CD4-positive, alpha-beta memory T cell (primary cell): ENCODE measurements at regions not wholly inside any gene's neighbourhood (a gene's known extent, or its start where the extent isn't known, plus 50 kb on each side); places are given as distances from the start of the nearest gene placed in this dataset.
A peak's percentile ranks its signal among the peaks of the same experiment; 100 is the strongest.

ENCODE experiments used
- CTCF ChIA-PET: fragments of 350-600 bp; sonication (Branson Sonifier 250); formaldehyde crosslinking; loops from one replicate; lab custom pipeline; 2021; ENCODE audit warnings: inconsistent platforms; ENCODE audit not compliant: partially characterized antibody; lab: Charles Lee
- POLR2A ChIA-PET: fragments of 350-600 bp; sonication (Branson Sonifier 250); formaldehyde crosslinking; loops from one replicate; lab custom pipeline; 2021; ENCODE audit not compliant: partially characterized antibody; lab: Charles Lee
- DNase-seq, 5 donors: peaks; one replicate each; pipeline versions ENCODE4 v3.0.0 to v3.0.0-alpha.2; 2020 to 2022; ENCODE audit warnings: mixed read lengths in 1 of 5
- H3K27ac ChIP-seq: one replicate; pipeline ENCODE4 v1.7.0; 2013; ENCODE audit warnings: low read depth, low read length
- H3K27me3 ChIP-seq: 2 replicates; pipeline ENCODE4 v1.7.0; 2013; ENCODE audit warnings: mild to moderate bottlenecking, low read length, moderate library complexity; ENCODE audit not compliant: insufficient read depth
- H3K36me3 ChIP-seq: 2 replicates; pipeline ENCODE4 v1.7.0; 2013; ENCODE audit warnings: mild to moderate bottlenecking, low read length, moderate library complexity; ENCODE audit not compliant: insufficient read depth
- H3K4me1 ChIP-seq: 2 replicates; pipeline ENCODE4 v1.7.0; 2013; ENCODE audit warnings: mild to moderate bottlenecking, low read length, moderate library complexity; ENCODE audit not compliant: insufficient read depth
- H3K4me3 ChIP-seq, 2 donors: one replicate each; pipeline ENCODE4 v1.7.0; 2013; ENCODE audit warnings: low read length in 2 of 2, mild to moderate bottlenecking in 1 of 2
- H3K9me3 ChIP-seq, 2 donors: one replicate each; pipeline ENCODE4 v1.7.0; 2013; ENCODE audit warnings: low read length in 2 of 2, control low read depth in 1 of 2; ENCODE audit not compliant: control insufficient read depth in 1 of 2
- H3K27ac Mint-ChIP-seq, 7 donors: one replicate each; pipeline ENCODE4 v1.8.0; 2020 to 2021; ENCODE audit warnings: mixed read lengths in 7 of 7, mild to moderate bottlenecking in 6 of 7, inconsistent platforms in 3 of 7, moderate library complexity in 3 of 7
- H3K27me3 Mint-ChIP-seq, 2 donors: one replicate each; pipeline ENCODE4 v1.8.0; 2020 to 2021; ENCODE audit warnings: mixed read lengths in 2 of 2
- H3K36me3 Mint-ChIP-seq, 2 donors: one replicate each; pipeline ENCODE4 v1.8.0; 2020 to 2021; ENCODE audit warnings: mixed read lengths in 2 of 2, inconsistent platforms in 1 of 2, mild to moderate bottlenecking in 1 of 2
- H3K4me1 Mint-ChIP-seq, 4 donors: one replicate each; pipeline ENCODE4 v1.8.0; 2020 to 2021; ENCODE audit warnings: mixed read lengths in 4 of 4, mild to moderate bottlenecking in 1 of 4
- H3K4me3 Mint-ChIP-seq, 8 donors: one replicate each; pipeline ENCODE4 v1.8.0; 2020 to 2021; ENCODE audit warnings: mixed read lengths in 8 of 8, mild to moderate bottlenecking in 7 of 8, moderate library complexity in 6 of 8, inconsistent platforms in 3 of 8
- H3K9me3 Mint-ChIP-seq, 8 donors: one replicate each; pipeline ENCODE4 v1.8.0; 2020 to 2021; ENCODE audit warnings: mixed read lengths in 8 of 8, mild to moderate bottlenecking in 5 of 8, inconsistent platforms in 3 of 8, moderate library complexity in 1 of 8
- intact Hi-C: fragments of 100-400 bp; cut with micrococcal nuclease; formaldehyde crosslinking; loops from one replicate; pipeline ENCODE4 v1.15.1; 2023

DNA sequence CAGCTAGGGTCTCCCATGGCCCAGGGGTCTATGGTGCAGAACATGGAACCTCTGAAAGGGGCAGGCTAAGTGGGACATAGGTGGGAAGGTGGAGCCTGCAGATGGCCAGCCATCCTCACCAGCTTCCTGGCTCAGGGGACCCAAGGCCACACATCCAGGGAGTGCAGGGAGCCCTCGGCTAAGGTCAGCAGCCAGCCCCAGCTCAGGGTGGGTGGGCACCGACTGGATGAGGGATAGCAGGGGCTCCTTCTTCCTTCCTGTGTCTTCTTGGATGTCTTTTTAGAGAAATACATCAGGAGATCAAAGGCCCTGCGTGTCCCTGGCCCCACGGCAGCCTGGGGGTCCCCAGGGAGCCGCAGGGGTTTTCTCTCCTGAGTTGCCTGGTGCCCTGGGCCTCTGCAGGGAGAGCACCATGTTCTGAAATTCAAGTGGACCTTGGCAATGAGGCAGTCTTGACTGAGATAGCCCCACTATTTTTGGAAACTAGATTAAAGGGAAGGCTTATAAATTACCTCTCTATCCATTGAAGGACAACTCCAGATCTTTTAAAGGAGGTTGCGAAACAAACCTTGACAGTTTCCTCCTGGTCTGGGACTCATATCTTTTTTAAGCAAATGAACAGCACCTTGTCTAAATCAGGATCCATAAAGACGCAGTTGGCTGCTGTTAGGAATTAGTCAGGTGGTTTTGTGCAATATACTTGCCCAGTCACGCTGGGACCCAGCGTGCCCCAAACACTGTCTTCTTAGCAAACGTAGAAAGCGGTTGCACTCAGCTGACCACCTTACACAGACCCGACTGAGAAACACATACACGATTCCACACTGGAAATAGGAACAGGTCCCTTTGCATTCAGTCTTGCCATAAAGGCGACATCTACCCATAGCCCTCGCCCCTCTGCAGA is 242.3 kb downstream of the TOMM20 start:
- intact Hi-C loops = no loop called here
- no peak overlapping the region for H3K4me3 ChIP-seq
- H3K36me3 Mint-ChIP-seq = no peaks in the 10 kb centered on the region
- peaks cover 0 to 3% (median 0%) of the 10 kb centered on the region in 8 donors for H3K9me3 Mint-ChIP-seq
- H3K27me3 ChIP-seq = no peaks in the 10 kb centered on the region
- no peaks in the 10 kb centered on the region for H3K36me3 ChIP-seq
- H3K9me3 ChIP-seq = no peaks in the 10 kb centered on the region
- H3K4me1 Mint-ChIP-seq = peaks cover 7 to 16% (median 11%) of the 10 kb centered on the region in 4 donors
- no peak overlapping the region for H3K27ac ChIP-seq
- POLR2A ChIA-PET = no interaction called here
- no peak overlapping the region for H3K4me3 Mint-ChIP-seq
- CTCF ChIA-PET = no interaction called here
- H3K27me3 Mint-ChIP-seq = no peaks in the 10 kb centered on the region
- no peak overlapping the region for H3K27ac Mint-ChIP-seq
- no peaks in the 10 kb centered on the region for H3K4me1 ChIP-seq
- no peak for DNase-seq

- intact Hi-C loops = no loop called here
- ChIA-PET CTCF (no interaction called here), POLR2A (no interaction called here)
- Mint-ChIP-seq H3K27me3 (no peaks in the 10 kb centered on the region), H3K4me3 (no peak overlapping the region), H3K9me3 (peaks cover 0 to 3% (median 0%) of the 10 kb centered on the region in 8 donors), H3K27ac (peak overlapping the region in 1 of 7 donors; percentile 60), H3K36me3 (no peaks in the 10 kb centered on the region), H3K4me1 (peaks cover 7 to 16% (median 11%) of the 10 kb centered on the region in 4 donors)
- Histone ChIP-seq H3K27me3 (no peaks in the 10 kb centered on the region), H3K27ac (no peak overlapping the region), H3K4me1 (no peaks in the 10 kb centered on the region), H3K4me3 (no peak overlapping the region), H3K36me3 (no peaks in the 10 kb centered on the region), H3K9me3 (no peaks in the 10 kb centered on the region)
- DNase-seq = no peak
Measured at GRCh38 chr1:234885601-234886000, 243.0 kb downstream of the TOMM20 start.

DNA sequence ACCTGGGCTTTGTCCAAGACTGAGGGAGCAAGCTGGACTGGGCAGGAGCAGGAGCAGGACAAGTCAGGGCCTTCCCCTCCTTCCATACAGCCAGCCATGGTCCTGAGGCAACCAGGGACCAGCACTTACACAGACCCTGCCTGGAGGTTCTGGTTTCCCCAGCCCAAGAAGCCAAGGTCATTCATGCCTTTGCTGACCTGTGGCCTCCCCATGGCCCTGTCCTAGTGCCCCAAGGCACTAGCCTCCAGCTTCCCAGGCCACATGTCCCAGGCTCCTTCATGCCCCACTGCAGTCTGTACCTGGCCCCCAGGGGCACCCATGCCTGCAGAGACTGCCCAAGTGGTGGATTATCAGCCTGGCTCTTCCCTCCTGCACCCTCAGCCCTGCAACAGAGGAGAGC is 243.9 kb downstream of the TOMM20 start:
- H3K4me1 Mint-ChIP-seq = peaks cover 6 to 14% (median 11%) of the 10 kb centered on the region in 4 donors
- POLR2A ChIA-PET = no interaction called here
- intact Hi-C loops = no loop called here

DNA sequence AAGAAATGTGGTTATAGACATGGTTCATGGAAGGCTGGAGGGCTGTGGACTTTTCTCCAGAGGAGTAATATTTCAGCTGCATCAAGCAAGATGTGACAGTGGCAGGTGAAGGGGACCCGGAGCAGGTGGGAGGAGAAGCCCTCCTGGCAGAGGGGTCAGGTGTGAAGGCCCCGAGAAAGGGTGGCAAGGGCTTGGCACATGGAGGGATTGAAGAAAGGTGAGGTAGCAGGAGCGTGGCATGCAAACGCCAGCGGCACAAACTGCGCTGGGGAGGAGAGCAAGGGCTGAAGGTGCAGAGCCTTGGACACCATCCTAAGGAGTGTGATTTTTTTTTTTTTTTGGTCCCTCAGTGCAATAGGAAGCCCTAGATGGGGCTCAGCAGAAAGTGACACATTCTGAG is 244.6 kb downstream of the TOMM20 start:
- Mint-ChIP-seq H3K36me3 (no peaks in the 10 kb centered on the region), H3K9me3 (peaks cover 0 to 3% (median 0%) of the 10 kb centered on the region in 8 donors), H3K4me1 (peaks cover 6 to 16% (median 11%) of the 10 kb centered on the region in 4 donors), H3K27ac (peak overlapping the region in 2 of 7 donors; percentile 5 to 60), H3K27me3 (no peaks in the 10 kb centered on the region), H3K4me3 (no peak overlapping the region)
- no peak for DNase-seq
- Histone ChIP-seq H3K9me3 (no peaks in the 10 kb centered on the region), H3K27me3 (no peaks in the 10 kb centered on the region), H3K4me3 (no peak overlapping the region), H3K36me3 (no peaks in the 10 kb centered on the region), H3K27ac (no peak overlapping the region), H3K4me1 (no peaks in the 10 kb centered on the region)
- CTCF ChIA-PET = no interaction called here
- POLR2A ChIA-PET = no interaction called here
- intact Hi-C loops = no loop called here

More for the DNA sequence above, 243.9 kb downstream of the TOMM20 start:
- H3K27me3 Mint-ChIP-seq = no peaks in the 10 kb centered on the region
- no peak overlapping the region for H3K4me3 Mint-ChIP-seq
- no peaks in the 10 kb centered on the region for H3K36me3 ChIP-seq
- H3K27ac ChIP-seq = no peak overlapping the region
- no peak overlapping the region for H3K4me3 ChIP-seq
- no peaks in the 10 kb centered on the region for H3K27me3 ChIP-seq
- H3K9me3 Mint-ChIP-seq = peaks cover 0 to 3% (median 0%) of the 10 kb centered on the region in 8 donors
- peak overlapping the region in 1 of 7 donors; percentile 60 for H3K27ac Mint-ChIP-seq
- no peaks in the 10 kb centered on the region for H3K36me3 Mint-ChIP-seq
- no peak for DNase-seq
- no peaks in the 10 kb centered on the region for H3K4me1 ChIP-seq
- CTCF ChIA-PET = no interaction called here
- no peaks in the 10 kb centered on the region for H3K9me3 ChIP-seq

DNA sequence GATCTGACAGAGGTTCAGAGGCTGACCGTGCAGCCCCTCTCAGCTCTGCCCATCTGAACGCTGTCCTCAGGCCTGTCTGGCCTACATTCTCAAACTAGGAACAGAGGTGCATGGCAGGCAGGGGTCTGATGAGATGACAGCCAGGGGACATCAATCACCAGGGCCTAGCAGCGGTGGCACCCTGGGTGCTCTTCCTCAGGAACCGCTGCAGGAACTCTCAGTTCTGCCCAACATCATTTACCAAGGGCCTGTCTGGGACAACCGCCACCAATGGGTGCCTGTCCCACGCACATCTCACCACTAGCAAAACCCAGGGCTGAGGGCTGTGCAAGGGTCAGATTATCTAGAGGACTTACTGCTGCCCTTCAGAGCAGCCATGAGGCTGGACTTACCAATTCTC is 245.7 kb downstream of the TOMM20 start:
- Histone ChIP-seq H3K4me3 (no peak overlapping the region), H3K9me3 (no peaks in the 10 kb centered on the region), H3K27me3 (no peaks in the 10 kb centered on the region), H3K27ac (no peak overlapping the region), H3K4me1 (no peaks in the 10 kb centered on the region), H3K36me3 (no peaks in the 10 kb centered on the region)
- H3K4me1 Mint-ChIP-seq = peaks cover 6 to 13% (median 11%) of the 10 kb centered on the region in 4 donors
- H3K4me3 Mint-ChIP-seq = no peak overlapping the region
- peak overlapping the region in 1 of 7 donors; percentile 31 for H3K27ac Mint-ChIP-seq
- CTCF ChIA-PET = no interaction called here
- POLR2A ChIA-PET = no interaction called here
- intact Hi-C loops = no loop called here
- no peaks in the 10 kb centered on the region for H3K27me3 Mint-ChIP-seq
- DNase-seq = no peak
- H3K36me3 Mint-ChIP-seq = no peaks in the 10 kb centered on the region
- peaks cover 0 to 3% (median 0%) of the 10 kb centered on the region in 8 donors for H3K9me3 Mint-ChIP-seq

DNA sequence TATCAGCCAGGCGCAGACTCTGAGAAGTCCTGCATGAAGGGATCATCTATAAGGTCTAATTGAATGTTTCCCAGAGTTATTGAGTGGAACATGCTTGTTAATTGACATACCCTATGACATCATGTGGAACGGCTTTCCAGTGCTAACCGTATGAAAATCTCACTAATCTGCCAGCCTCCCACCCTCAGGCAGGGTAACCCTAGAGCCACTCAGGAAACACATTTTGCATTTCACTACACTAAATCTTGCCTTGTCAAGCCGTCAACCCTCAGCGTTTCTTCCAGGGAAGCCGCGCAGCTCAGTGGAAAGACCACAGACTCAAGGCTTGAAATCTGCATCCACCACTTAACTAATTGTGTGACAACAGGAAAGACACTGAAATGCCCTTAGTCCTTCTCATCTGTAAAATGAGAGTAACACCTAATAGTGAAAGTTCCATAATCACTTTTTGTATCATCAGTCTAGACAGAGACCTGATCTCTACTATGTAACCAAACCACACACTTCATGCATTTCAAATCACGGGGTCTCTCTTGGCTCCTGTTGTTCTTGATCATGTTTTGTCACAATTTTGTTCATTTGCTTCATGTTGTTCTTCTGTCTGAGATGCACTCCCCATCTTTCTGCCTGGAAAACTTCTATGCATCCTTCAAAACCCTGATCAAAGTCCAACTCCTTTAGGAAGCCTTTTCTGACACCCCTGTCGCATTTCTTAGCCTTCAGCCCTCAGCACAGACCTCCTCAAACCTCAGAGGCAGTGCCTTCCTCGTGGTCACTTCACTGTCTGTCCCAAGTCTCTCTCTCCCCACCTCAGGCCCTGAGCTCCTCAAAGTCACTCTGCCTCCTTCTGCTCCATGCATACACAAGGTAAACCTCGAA is 246.5 kb downstream of the TOMM20 start:
- Mint-ChIP-seq H3K27me3 (no peaks in the 10 kb centered on the region), H3K36me3 (no peaks in the 10 kb centered on the region), H3K9me3 (peaks cover 0 to 3% (median 0%) of the 10 kb centered on the region in 8 donors), H3K4me3 (peak overlapping the region in 2 of 8 donors; percentile 22 to 29), H3K4me1 (peaks cover 9 to 16% (median 11%) of the 10 kb centered on the region in 4 donors), H3K27ac (peak overlapping the region in 4 of 7 donors; percentile 31 to 81 (median 58))
- intact Hi-C loops = no loop called here
- Histone ChIP-seq H3K4me3 (no peak overlapping the region), H3K4me1 (no peaks in the 10 kb centered on the region), H3K9me3 (no peaks in the 10 kb centered on the region), H3K27ac (no peak overlapping the region), H3K36me3 (no peaks in the 10 kb centered on the region), H3K27me3 (no peaks in the 10 kb centered on the region)
- ChIA-PET POLR2A (no interaction called here), CTCF (no interaction called here)
- no peak for DNase-seq
